K562 (cell line): ENCODE measurements at regions not wholly inside any gene's neighbourhood (a gene's known extent, or its start where the extent isn't known, plus 50 kb on each side); places are given as distances from the start of the nearest gene placed in this dataset.

Experiments used
- ATAC-seq: fragments of 200-7000 bp; cut with Tn5 transposase; 3 replicates; pipeline ENCODE4 v1.9.1; 2020; ENCODE audit warnings: moderate library complexity
- BruUV-seq: library from RNA; stranded (reverse); fragments of 400-500 nt; replicated peaks from 2 replicates; lab custom pipeline; 2021; lab: Mats Ljungman, UMichigan
- CTCF ChIA-PET: fragments of 300-600 bp; formaldehyde crosslinking; extraction: SDS; loops from one replicate; lab custom pipeline; 2021; ENCODE audit warnings: low intra/inter-chr PET ratio; lab: Yijun Ruan, JAX
- POLR2A ChIA-PET: fragments of 300-600, 350-650 bp; sonication (Branson Sonifier 250); formaldehyde crosslinking; extraction: SDS; loops from one replicate; lab custom pipeline; 2021; ENCODE audit warnings: antibody characterized with exemption, inconsistent platforms; lab: Yijun Ruan, JAX
- DNase-seq, 4 experiments: peaks; one replicate each; pipeline versions ENCODE4 v3.0.0 to v3.0.0-alpha.2; 2011 to 2018; ENCODE audit warnings: low spot score in 3 of 4, mixed read lengths in 3 of 4; ENCODE audit errors: extremely low read depth in 1 of 4
- FAIRE-seq: peaks from 2 replicates; lab custom pipeline; 2011; peaks lifted over from hg19 to GRCh38; lab: Jason Lieb, UNC
- H2AFZ ChIP-seq: 2 replicates; pipeline ENCODE4 v1.6.0; 2011; ENCODE audit warnings: low read depth, low read length, control low read depth, inconsistent platforms
- H3K27ac ChIP-seq: fragments of 200-600 bp; 3 replicates; pipeline ENCODE4 v1.8.0; 2011; ENCODE audit warnings: low read depth, mild to moderate bottlenecking, control low read depth, inconsistent platforms, low read length, moderate library complexity, mixed read lengths; ENCODE audit errors: extremely low read depth
- H3K27me3 ChIP-seq, 2 experiments: fragments of 300-600 bp in 1 of 2; 2 replicates in 1 of 2; 3 replicates in 1 of 2; pipeline versions ENCODE4 v1.6.0 to v1.8.0; 2011; ENCODE audit warnings: inconsistent platforms in 2 of 2, low read length in 2 of 2, mild to moderate bottlenecking in 1 of 2, mixed read lengths in 1 of 2, moderate library complexity in 1 of 2; ENCODE audit not compliant: control insufficient read depth in 2 of 2, insufficient read depth in 2 of 2
- H3K36me3 ChIP-seq: fragments of 300-600 bp; 3 replicates; pipeline ENCODE4 v1.8.0; 2011; ENCODE audit warnings: mild to moderate bottlenecking, low read length, inconsistent platforms; ENCODE audit not compliant: control insufficient read depth, insufficient read depth
- H3K4me1 ChIP-seq, 2 experiments: fragments of 200-600 bp in 1 of 2; replicated peaks in 1 of 2; 2 replicates in 1 of 2; 3 replicates in 1 of 2; pipeline versions ENCODE4 v1.5.1 to v1.8.0; 2011; ENCODE audit warnings: inconsistent platforms in 2 of 2, low read length in 2 of 2, mild to moderate bottlenecking in 1 of 2, mixed read lengths in 1 of 2, moderate library complexity in 1 of 2; ENCODE audit not compliant: control insufficient read depth in 2 of 2, insufficient read depth in 2 of 2
- H3K4me2 ChIP-seq: 2 replicates; pipeline ENCODE4 v1.6.1; 2011; ENCODE audit warnings: low read length, control low read depth, inconsistent platforms, mixed read lengths; ENCODE audit not compliant: insufficient read depth
- H3K4me3 ChIP-seq: fragments of 200-600 bp; sonication (generic), shearing (Covaris generic); 2 replicates; pipeline ENCODE4 v1.5.1; 2016; ENCODE audit warnings: control low read depth, inconsistent platforms
- H3K79me2 ChIP-seq: fragments of 200-600 bp; 3 replicates; pipeline ENCODE4 v1.8.0; 2011; ENCODE audit warnings: low read length, inconsistent platforms; ENCODE audit not compliant: control insufficient read depth, insufficient read depth
- H3K9ac ChIP-seq, 2 experiments: 2 replicates each; pipeline versions ENCODE4 v1.6.0 to v1.6.1; 2011; ENCODE audit warnings: low read depth in 2 of 2, low read length in 2 of 2, control low read depth in 1 of 2, inconsistent platforms in 1 of 2, mild to moderate bottlenecking in 1 of 2, mixed read lengths in 1 of 2; ENCODE audit not compliant: insufficient read depth in 1 of 2
- H3K9me1 ChIP-seq: one replicate; pipeline ENCODE4 v1.6.0; 2011; ENCODE audit warnings: inconsistent platforms, mild to moderate bottlenecking, low read length, moderate library complexity; ENCODE audit not compliant: control insufficient read depth, insufficient read depth
- H3K9me3 ChIP-seq: replicated peaks from 2 replicates; pipeline ENCODE4 v1.5.1; 2011; ENCODE audit warnings: low read depth, low read length, inconsistent platforms; ENCODE audit not compliant: control insufficient read depth, insufficient read depth
- H4K20me1 ChIP-seq: replicated peaks from 2 replicates; pipeline ENCODE4 v1.6.1; 2011; ENCODE audit warnings: low read length, inconsistent platforms, mixed read lengths; ENCODE audit not compliant: control insufficient read depth, insufficient read depth
- ARNT ChIP-seq, 2 experiments: fragments of 450-650 bp; IDR thresholded peaks; 2 replicates each; pipeline ENCODE4 v1.6.1; 2016; ENCODE audit warnings: mild to moderate bottlenecking in 1 of 2
- BMI1 ChIP-seq: fragments of 150-350 bp; IDR thresholded peaks from 2 replicates; pipeline ENCODE4 v1.6.1; 2014; ENCODE audit warnings: low read length
- CEBPG ChIP-seq, 3 experiments: fragments of 200-800 bp in 1 of 3; sonication (Bioruptor generic) in 1 of 3; sonication (generic) in 1 of 3; formaldehyde crosslinking in 1 of 3; IDR thresholded peaks in 2 of 3; conservative IDR thresholded peaks in 1 of 3; 2 replicates each; pipeline versions ENCODE4 v1.6.1 to v1.8.0; 2016 to 2022; ENCODE audit warnings: missing compliant biosample characterization in 2 of 3, missing genetic modification characterization in 2 of 3, mild to moderate bottlenecking in 1 of 3, missing genetic modification reagents in 1 of 3
- EP400 ChIP-seq: fragments of 450-650 bp; IDR thresholded peaks from 2 replicates; pipeline ENCODE4 v1.6.1; 2017; ENCODE audit warnings: antibody characterized with exemption, mild to moderate bottlenecking, moderate library complexity
- HNRNPK ChIP-seq: fragments of 200-400 bp; formaldehyde crosslinking; IDR thresholded peaks from one replicate; pipeline ENCODE4 v1.6.1; 2018; ENCODE audit warnings: mild to moderate bottlenecking, low read depth, low read length; ENCODE audit not compliant: poor library complexity, severe bottlenecking
- NCOA1 ChIP-seq: fragments of 450-650 bp; IDR thresholded peaks from 2 replicates; pipeline ENCODE4 v1.6.1; 2016; ENCODE audit warnings: low read depth
- NFE2 ChIP-seq: IDR thresholded peaks from 2 replicates; pipeline ENCODE4 v1.6.1; 2014; ENCODE audit warnings: antibody characterized with exemption, low read depth
- POLR2B ChIP-seq: fragments of 450-650 bp; IDR thresholded peaks from 2 replicates; pipeline ENCODE4 v1.6.1; 2018; ENCODE audit warnings: low read depth; ENCODE audit not compliant: partially characterized antibody
- RFX5 ChIP-seq: IDR thresholded peaks from 2 replicates; pipeline ENCODE4 v1.6.1; 2011; ENCODE audit warnings: low read depth, mild to moderate bottlenecking, improper control_type of control experiment, low read length
- SIRT6 ChIP-seq: IDR thresholded peaks from one replicate; pipeline ENCODE4 v1.6.1; 2012; ENCODE audit warnings: low read depth, mild to moderate bottlenecking, control low read depth, inconsistent platforms, low read length, moderate library complexity
- SIX5 ChIP-seq, 2 experiments: IDR thresholded peaks; 2 replicates each; pipeline ENCODE4 v1.6.1; 2011; ENCODE audit warnings: low read length in 2 of 2, borderline replicate concordance in 1 of 2, low read depth in 1 of 2, mild to moderate bottlenecking in 1 of 2, moderate library complexity in 1 of 2; ENCODE audit not compliant: insufficient read depth in 1 of 2
- SRSF7 ChIP-seq: fragments of 200-400 bp; formaldehyde crosslinking; optimal IDR thresholded peaks from 2 replicates; pipeline ENCODE3; 2017; ENCODE audit warnings: mild to moderate bottlenecking, low read depth, low read length
- ZFP1 ChIP-seq: fragments of 450-650 bp; formaldehyde crosslinking; IDR thresholded peaks from 2 replicates; pipeline ENCODE4 v1.4.0; 2020; ENCODE audit warnings: mild to moderate bottlenecking, mixed read lengths
- ZSCAN32 ChIP-seq: fragments of 450-650 bp; formaldehyde crosslinking; IDR thresholded peaks from 2 replicates; pipeline ENCODE4 v1.4.0; 2020; ENCODE audit warnings: mild to moderate bottlenecking, moderate library complexity
- WGBS: fragments of 100-300 bp; shearing (Covaris generic); methylation state at CpG from one replicate; pipeline ENCODE4 v1.1.6; 2016; ENCODE audit warnings: low coverage, mixed read lengths; ENCODE audit not compliant: insufficient coverage; ENCODE audit errors: missing lambda C conversion rate; 5-methylcytosine and 5-hydroxymethylcytosine counted together
- in situ Hi-C: fragments of 300-500 bp; cut with MboI; formaldehyde crosslinking; loops from 4 replicates; pipeline ENCODE4 v1.15.0; 2018; ENCODE audit warnings: inconsistent platforms, mixed read lengths
- intact Hi-C: fragments of 100-400 bp; cut with micrococcal nuclease; formaldehyde crosslinking; loops from 2 replicates; pipeline ENCODE4 v1.14.2; 2022
- TF ChIP-seq, protein P1 (sequence below): fragments of 250-450 bp; sonication (Bioruptor Pico); IDR thresholded peaks from 2 replicates; pipeline ENCODE4 v1.4.0; 2020; ENCODE audit warnings: borderline replicate concordance
- TF ChIP-seq, protein P2 (sequence below): fragments of 450-650 bp; formaldehyde crosslinking; IDR thresholded peaks from 2 replicates; pipeline ENCODE4 v1.4.0; 2022; ENCODE audit warnings: missing genetic modification characterization

DNA sequence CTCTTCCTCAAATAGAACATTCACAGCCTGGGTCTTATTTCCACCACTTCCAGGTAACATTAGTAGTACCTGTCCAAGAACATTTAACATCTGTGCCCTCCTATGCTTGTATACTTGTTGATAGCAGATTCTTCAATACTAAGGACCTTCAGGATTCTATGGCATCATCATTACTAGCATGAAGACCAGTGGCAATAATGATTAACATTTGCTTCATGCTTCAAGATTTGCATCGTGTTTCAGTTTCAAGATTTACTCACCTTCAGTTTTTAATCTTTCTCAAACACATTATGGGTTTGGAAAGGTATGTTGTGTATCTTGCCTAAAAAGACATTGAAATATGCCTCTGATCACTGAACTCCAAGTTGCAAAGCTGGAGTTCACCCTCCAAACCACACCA is 412.8 kb upstream of the NRSN1 start:
- no peak for ATAC-seq

More for the DNA sequence above, 412.8 kb upstream of the NRSN1 start:
- no peaks in the 10 kb centered on the region for H3K9me1 ChIP-seq
- ChIA-PET CTCF (no interaction called here), POLR2A (no interaction called here)
- in situ Hi-C loops: no loop called here
- WGBS: 0% methylated on average over 1 of the region's 1 CpG
- TF ChIP-seq POLR2B: no peak
- no peak for TF ChIP-seq HNRNPK
- no peak for TF ChIP-seq SIX5 (IDR thresholded peaks at IDR 0.05; ENCODE audit: borderline replicate concordance in 1 of 2, insufficient read depth in 1 of 2, low read depth in 1 of 2, low read length in 2 of 2)
- TF ChIP-seq, protein P1, sequence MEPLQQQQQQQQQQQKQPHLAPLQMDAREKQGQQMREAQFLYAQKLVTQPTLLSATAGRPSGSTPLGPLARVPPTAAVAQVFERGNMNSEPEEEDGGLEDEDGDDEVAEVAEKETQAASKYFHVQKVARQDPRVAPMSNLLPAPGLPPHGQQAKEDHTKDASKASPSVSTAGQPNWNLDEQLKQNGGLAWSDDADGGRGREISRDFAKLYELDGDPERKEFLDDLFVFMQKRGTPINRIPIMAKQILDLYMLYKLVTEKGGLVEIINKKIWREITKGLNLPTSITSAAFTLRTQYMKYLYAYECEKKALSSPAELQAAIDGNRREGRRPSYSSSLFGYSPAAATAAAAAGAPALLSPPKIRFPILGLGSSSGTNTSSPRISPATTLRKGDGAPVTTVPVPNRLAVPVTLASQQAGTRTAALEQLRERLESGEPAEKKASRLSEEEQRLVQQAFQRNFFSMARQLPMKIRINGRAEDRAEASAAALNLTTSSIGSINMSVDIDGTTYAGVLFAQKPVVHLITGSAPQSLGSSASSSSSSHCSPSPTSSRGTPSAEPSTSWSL (CRISPR knock-in tag): no peak
- TF ChIP-seq ARNT (IDR thresholded peaks at IDR 0.05): no peak
- TF ChIP-seq CEBPG (CRISPR knock-in tag; IDR thresholded peaks at IDR 0.05): no peak
- no peak for TF ChIP-seq CEBPG (tag; conservative IDR thresholded peaks at IDR 0.05 in 1 of 2, IDR thresholded peaks at IDR 0.05 in 1 of 2)
- no peak for TF ChIP-seq SIRT6
- no peak for TF ChIP-seq ZFP1
- no peak for TF ChIP-seq EP400
- TF ChIP-seq, protein P2, sequence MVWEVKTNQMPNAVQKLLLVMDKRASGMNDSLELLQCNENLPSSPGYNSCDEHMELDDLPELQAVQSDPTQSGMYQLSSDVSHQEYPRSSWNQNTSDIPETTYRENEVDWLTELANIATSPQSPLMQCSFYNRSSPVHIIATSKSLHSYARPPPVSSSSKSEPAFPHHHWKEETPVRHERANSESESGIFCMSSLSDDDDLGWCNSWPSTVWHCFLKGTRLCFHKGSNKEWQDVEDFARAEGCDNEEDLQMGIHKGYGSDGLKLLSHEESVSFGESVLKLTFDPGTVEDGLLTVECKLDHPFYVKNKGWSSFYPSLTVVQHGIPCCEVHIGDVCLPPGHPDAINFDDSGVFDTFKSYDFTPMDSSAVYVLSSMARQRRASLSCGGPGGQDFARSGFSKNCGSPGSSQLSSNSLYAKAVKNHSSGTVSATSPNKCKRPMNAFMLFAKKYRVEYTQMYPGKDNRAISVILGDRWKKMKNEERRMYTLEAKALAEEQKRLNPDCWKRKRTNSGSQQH (CRISPR knock-in tag): no peak
- TF ChIP-seq NFE2: no peak
- no peak for TF ChIP-seq NCOA1
- no peak for TF ChIP-seq ZSCAN32 (CRISPR knock-in tag)
- TF ChIP-seq BMI1: no peak
- no peak for TF ChIP-seq SRSF7
- no peak for TF ChIP-seq RFX5
- no peaks in the 10 kb centered on the region for H3K27me3 ChIP-seq
- no peak overlapping the region for H3K4me2 ChIP-seq
- no peak overlapping the region for H3K4me3 ChIP-seq
- H3K9me3 ChIP-seq: no peaks in the 10 kb centered on the region; the same call in 1 of the 2 replicates
- no peaks in the 10 kb centered on the region for H3K79me2 ChIP-seq
- no TSS peak for BruUV-seq
- H3K9ac ChIP-seq: no peak overlapping the region
- no peak for DNase-seq
- no peak overlapping the region for H2AFZ ChIP-seq
- H4K20me1 ChIP-seq: no peaks in the 10 kb centered on the region
- no peaks in the 10 kb centered on the region for H3K4me1 ChIP-seq
- intact Hi-C loops: no loop called here
- no peak for FAIRE-seq
- no peaks in the 10 kb centered on the region for H3K36me3 ChIP-seq
- no peak overlapping the region for H3K27ac ChIP-seq
